NCI-H146 treated with DMSO at 0.1 percent for 48 hours (cell line): ENCODE measurements at regions not wholly inside any gene's neighbourhood (a gene's known extent, or its start where the extent isn't known, plus 50 kb on each side); places are given as distances from the start of the nearest gene placed in this dataset.
"Not testable (repeated sequence)": the region's sequence is repeated elsewhere in the genome, so short reads cannot be mapped to it uniquely, and the experiment has no call there.

Experiments used
- DNase-seq: peaks from one replicate; lab custom pipeline; 2025; ENCODE audit not compliant: unreplicated experiment; lab: John Stamatoyannopoulos, UW

- no peak for DNase-seq
Observed at GRCh38 chrX:39262641-39263040, 461.4 kb downstream of the MID1IP1 start.

GRCh38 chrX:39264023-39264422 lies 462.8 kb downstream of the MID1IP1 start:
- DNase-seq = no peak

GRCh38 chrX:39267176-39267575 lies 465.9 kb downstream of the MID1IP1 start:
- DNase-seq = no peak

- DNase-seq = no peak
Observed at GRCh38 chrX:39268207-39268606, 466.9 kb downstream of the MID1IP1 start.

GRCh38 chrX:39275500-39276068 lies 474.3 kb downstream of the MID1IP1 start:
- no peak for DNase-seq

GRCh38 chrX:39277685-39278390 lies 476.6 kb downstream of the MID1IP1 start:
- DNase-seq = not testable (repeated sequence)

GRCh38 chrX:39283239-39283638 lies 482.0 kb downstream of the MID1IP1 start:
- DNase-seq = no peak

- DNase-seq = peak; percentile 4
Observed at GRCh38 chrX:39288592-39288991, 487.3 kb downstream of the MID1IP1 start.

- no peak for DNase-seq
Observed at GRCh38 chrX:39289827-39290226, 488.6 kb downstream of the MID1IP1 start.

- no peak for DNase-seq
Observed at GRCh38 chrX:39293203-39293602, 491.9 kb downstream of the MID1IP1 start.

- no peak for DNase-seq
Observed at GRCh38 chrX:39296472-39296871, 495.2 kb downstream of the MID1IP1 start.

- DNase-seq = no peak
Observed at GRCh38 chrX:39298821-39299220, 497.6 kb downstream of the MID1IP1 start.

- no peak for DNase-seq
Observed at GRCh38 chrX:39299615-39300014, 498.4 kb downstream of the MID1IP1 start.

GRCh38 chrX:39301036-39301435 lies 499.8 kb downstream of the MID1IP1 start:
- DNase-seq = no peak

GRCh38 chrX:39302838-39303237 lies 501.6 kb downstream of the MID1IP1 start:
- no peak for DNase-seq

- DNase-seq = no peak
Observed at GRCh38 chrX:39304746-39305145, 503.5 kb downstream of the MID1IP1 start.

- DNase-seq = no peak
Observed at GRCh38 chrX:39307488-39307887, 506.2 kb downstream of the MID1IP1 start.

GRCh38 chrX:39308126-39308525 lies 506.9 kb downstream of the MID1IP1 start:
- no peak for DNase-seq

GRCh38 chrX:39309018-39309635 lies 507.9 kb downstream of the MID1IP1 start:
- DNase-seq = no peak

GRCh38 chrX:39309721-39310152 lies 508.5 kb downstream of the MID1IP1 start:
- DNase-seq = no peak

GRCh38 chrX:39310891-39311290 lies 509.6 kb downstream of the MID1IP1 start:
- DNase-seq = no peak

- no peak for DNase-seq
Observed at GRCh38 chrX:39311646-39312045, 510.4 kb downstream of the MID1IP1 start.
